GM12891 (cell line): ENCODE measurements at regions not wholly inside any gene's neighbourhood (a gene's known extent, or its start where the extent isn't known, plus 50 kb on each side); places are given as distances from the start of the nearest gene placed in this dataset.

Experiments
- PAX5 ChIP-seq: IDR thresholded peaks from 2 replicates; pipeline ENCODE4 v1.6.1; 2011; ENCODE audit warnings: low read length, moderate library complexity, mild to moderate bottlenecking; ENCODE audit not compliant: insufficient read depth, severe bottlenecking
- POLR2A ChIP-seq: IDR thresholded peaks from 2 replicates; pipeline ENCODE4 v1.6.1; 2011; ENCODE audit warnings: low read depth, low read length, control low read depth
- POLR2AphosphoS5 ChIP-seq: IDR thresholded peaks from 2 replicates; pipeline ENCODE4 v1.6.1; 2011; ENCODE audit warnings: low read depth, low read length, control low read depth
- POU2F2 ChIP-seq: IDR thresholded peaks from 2 replicates; pipeline ENCODE4 v1.6.1; 2011; ENCODE audit warnings: low read depth, mild to moderate bottlenecking, control low read depth, low read length, moderate library complexity
- SPI1 ChIP-seq: IDR thresholded peaks from 2 replicates; pipeline ENCODE4 v1.6.1; 2011; ENCODE audit warnings: low read depth, low read length, control low read depth
- TAF1 ChIP-seq: IDR thresholded peaks from 2 replicates; pipeline ENCODE4 v1.6.1; 2011; ENCODE audit warnings: low read depth, low read length, control low read depth

- no peak for TF ChIP-seq POLR2A
- no peak for TF ChIP-seq POLR2AphosphoS5
- no peak for TF ChIP-seq TAF1
- TF ChIP-seq POU2F2 = no peak
- no peak for TF ChIP-seq PAX5
- no peak for TF ChIP-seq SPI1
Measured at GRCh38 chr7:24494832-24495231, 78.4 kb upstream of the PALS2 start.
